Stimulated activated CD4-positive, alpha-beta T cell treated with anti-CD3 and anti-CD28 coated beads, TNF-alpha, amount 100 ng/mL, for 1 hour (primary cell): ENCODE measurements at regions not wholly inside any gene's neighbourhood (a gene's known extent, or its start where the extent isn't known, plus 50 kb on each side); places are given as distances from the start of the nearest gene placed in this dataset.

Experiments used
- DNase-seq, 3 donors: peaks; one replicate each; pipeline ENCODE4 v3.0.0-alpha.2; 2020; ENCODE audit warnings: low read depth in 3 of 3, low spot score in 1 of 3

DNA sequence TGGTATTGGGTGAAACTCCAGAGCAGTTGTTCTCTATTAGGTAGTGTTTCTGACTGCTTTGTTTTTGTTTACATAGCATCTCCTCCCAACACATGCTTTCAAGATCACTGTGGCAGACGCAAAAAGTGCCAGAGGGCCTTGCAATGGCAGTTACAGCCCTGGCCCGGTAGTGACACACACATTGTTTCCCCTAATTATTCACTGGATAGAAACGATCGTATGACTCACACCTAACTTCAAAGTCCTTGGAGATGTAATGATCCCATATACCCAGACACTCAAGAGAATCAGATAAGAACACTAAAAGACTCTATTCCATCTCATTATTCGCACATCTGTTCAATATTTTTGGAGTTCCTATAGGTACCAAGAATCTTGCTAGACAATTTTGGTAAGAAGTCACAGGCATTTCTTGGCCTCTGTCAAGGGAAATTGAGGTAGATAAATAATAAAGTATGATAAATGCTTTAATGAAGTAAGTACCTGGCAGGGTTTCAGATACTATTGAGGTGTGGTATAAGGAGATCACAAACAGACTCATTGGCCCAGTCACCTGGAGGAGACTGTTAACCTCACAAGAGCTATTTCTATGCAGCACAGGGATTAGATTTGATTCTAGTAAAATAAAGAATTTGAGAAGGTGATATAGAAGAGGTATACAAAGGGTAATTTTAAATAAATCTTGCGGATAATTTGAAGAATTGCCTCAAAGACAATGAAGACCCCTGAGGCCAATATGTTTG, 485.3 kb downstream of the SLITRK6 start:
- DNase-seq, result no peak

DNA sequence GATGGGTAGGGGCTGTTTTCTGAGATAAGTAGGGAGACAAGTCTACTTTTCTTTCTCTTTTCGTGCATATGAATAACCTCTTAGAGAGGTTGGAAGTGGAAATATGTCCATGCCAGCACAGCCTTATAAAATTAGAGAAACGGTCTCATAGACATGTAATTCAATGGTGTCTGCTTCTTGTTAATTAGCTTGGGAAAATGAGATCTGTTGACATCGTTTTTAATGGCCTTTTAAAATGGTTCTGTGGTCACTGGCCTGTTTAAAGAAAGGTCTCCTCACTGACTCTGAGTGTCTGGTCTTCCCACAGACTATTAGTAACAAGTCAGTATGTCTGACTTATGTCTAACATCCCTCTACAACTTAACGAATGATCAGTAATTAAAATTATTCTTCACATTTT, 487.1 kb downstream of the SLITRK6 start:
- no peak for DNase-seq

DNA sequence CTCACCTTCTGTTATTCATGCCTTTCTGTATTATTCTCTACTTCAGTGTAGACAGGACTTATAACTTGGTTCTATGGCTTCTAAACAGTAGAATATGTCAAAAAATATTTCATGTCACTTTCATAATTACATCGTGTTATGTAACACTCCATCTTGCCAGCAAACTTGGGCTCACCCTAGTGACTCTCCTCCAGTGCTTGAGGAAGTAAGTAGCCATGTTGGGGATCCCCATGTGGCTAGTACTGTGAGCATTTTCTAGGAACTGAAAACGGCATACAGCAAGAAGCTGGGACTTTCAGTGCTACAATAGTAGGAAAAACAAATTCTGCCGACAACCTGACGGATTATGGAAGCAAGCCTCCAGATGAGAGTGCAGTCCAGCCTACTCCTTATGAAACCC, 495.6 kb downstream of the SLITRK6 start:
- DNase-seq, result no peak

DNA sequence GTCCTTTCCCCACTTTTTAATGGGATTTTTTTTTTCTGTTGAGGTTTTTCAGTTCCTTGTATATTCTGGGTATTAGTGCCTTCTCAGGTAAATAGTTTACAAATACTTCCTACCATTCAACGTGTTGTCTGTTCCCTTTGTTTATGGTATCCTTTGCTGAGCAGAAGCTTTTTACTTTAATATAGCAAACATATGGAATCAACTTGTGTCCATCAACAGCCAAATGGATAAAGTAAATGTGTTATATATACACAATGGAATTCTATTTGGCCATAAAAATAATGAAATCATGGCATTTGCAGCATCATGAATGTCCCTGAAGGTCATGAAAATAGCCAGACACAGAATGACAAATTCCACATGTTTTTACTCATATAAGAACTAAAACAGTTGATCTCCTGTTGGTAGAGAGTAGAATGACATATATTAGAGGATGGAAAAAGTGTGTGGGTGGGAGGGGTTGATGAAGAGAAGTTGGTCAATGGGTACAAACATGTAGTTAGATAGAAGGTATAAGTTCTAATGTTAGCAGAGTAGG, 500.8 kb downstream of the SLITRK6 start:
- DNase-seq, result no peak

GRCh38 chr13:85288698-85289097, 510.5 kb downstream of the SLITRK6 start:
- DNase-seq, result no peak

GRCh38 chr13:85287528-85287927, 511.7 kb downstream of the SLITRK6 start:
- no peak for DNase-seq

DNA sequence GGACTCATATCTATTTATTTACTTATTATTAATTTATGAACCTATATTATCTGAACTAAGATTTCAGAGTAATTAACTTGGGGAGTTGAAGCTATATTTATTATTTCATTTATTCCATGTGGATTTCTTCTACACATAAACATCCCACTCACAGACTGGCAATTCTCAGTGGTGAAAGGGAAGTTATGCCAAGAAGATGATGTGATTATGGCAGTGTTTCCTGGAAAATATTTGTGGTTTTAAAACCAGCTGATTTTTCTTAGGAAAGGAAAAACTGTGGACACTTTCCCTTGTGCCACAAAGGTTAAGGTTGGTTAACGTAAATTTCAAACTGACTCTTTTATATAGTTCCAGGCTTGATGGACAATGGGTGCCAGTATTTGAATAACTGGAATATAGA, 513.1 kb downstream of the SLITRK6 start:
- DNase-seq, result no peak

- no peak for DNase-seq
Measured at GRCh38 chr13:85284349-85284748, 514.9 kb downstream of the SLITRK6 start.

- DNase-seq, result no peak
Measured at GRCh38 chr13:85283408-85283807, 515.8 kb downstream of the SLITRK6 start.

DNA sequence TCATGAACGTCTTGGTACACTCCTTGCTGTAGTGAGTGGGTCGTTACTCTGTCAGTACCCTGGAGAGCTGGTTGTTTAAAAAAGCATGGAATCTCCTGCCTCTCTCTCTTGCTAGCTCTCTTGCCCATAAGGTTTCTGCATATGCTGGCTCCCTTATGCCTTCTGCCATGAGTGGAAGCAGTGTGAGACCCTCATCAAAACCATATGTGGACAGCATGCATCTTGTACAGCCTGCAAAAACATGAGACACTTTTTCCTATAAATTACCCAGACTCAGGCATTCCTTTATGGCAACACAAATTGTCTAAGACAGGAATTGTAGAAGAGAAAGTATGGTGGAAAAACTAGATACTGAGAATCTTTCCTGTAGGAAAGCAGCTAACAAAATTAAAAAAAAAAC, 516.3 kb downstream of the SLITRK6 start:
- DNase-seq, result no peak

- DNase-seq, result no peak
Measured at GRCh38 chr13:85278851-85279250, 520.4 kb downstream of the SLITRK6 start.

DNA sequence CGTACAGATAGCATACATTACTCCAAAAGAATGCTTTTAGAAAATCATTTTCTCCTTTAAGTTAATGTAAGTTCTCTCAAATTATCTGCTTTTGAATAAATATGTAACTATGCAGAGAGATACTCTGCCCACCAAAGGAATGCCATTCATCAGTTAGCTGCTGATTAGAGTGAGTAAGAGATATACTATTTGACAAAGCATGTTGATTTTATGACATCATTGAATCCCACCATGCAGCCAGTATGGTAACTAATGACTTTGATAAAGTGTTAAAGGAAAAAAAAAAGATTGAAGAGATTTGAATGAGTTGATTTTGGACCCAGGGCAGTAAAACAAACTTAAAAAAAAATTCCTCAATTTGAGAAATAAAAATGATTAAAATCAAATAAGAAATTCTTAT, 521.5 kb downstream of the SLITRK6 start:
- no peak for DNase-seq

DNA sequence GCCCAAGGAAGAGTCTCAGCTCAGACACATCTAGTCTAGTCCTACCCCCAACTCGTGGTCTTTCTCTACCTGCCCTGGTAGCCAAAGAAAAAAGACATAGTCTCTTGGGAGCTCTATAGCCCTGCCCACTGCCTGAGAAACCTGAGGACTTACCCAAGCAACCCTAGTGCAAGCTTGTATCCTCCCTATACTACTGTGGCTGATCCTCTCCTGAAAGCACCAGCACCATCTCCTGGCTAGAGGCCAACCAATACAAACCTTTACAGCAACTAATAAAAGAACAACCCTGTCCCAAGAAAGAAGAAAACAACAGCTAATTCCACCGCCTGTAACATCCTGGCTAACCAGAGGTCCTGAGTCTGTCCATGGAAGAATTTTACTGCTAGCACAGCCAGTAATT, 532.4 kb downstream of the SLITRK6 start:
- no peak for DNase-seq

GRCh38 chr13:85266331-85266730, 532.9 kb downstream of the SLITRK6 start:
- no peak for DNase-seq

DNA sequence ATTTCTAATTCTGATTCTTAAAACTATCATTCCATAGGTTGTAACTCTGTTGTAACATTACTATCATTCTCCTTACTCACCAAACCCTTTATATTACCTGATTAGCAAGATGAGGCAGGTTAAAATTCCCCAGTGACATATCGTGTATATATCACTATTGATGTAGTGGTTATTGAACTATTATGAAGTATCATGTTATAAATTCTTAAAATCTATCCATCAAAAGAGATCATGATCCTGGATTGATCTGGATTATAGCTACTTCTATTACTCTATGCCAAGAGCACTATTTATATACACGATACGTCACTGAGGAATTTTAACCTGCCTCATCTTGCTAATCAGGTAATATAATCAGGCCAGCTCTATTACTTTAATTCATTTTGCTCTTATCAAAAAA, 533.9 kb downstream of the SLITRK6 start:
- DNase-seq, result no peak

DNA sequence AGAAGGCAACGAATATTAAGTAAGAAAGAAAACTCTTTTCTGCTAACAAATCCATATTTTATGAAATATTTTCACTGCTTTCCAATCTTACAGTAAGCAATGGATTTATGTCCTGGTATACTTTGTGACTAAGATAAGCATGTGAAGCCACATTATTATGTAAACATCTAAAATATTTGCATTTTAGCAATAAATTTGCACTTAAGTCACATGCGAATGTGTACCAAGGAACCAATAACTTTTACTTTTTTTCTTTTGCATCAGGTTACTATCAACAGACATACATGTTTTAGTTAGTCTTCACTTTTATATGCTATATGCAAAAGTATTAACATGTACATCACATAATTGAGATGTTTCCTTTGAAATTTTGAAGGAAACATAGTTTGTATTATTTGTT, 536.7 kb downstream of the SLITRK6 start:
- no peak for DNase-seq

DNA sequence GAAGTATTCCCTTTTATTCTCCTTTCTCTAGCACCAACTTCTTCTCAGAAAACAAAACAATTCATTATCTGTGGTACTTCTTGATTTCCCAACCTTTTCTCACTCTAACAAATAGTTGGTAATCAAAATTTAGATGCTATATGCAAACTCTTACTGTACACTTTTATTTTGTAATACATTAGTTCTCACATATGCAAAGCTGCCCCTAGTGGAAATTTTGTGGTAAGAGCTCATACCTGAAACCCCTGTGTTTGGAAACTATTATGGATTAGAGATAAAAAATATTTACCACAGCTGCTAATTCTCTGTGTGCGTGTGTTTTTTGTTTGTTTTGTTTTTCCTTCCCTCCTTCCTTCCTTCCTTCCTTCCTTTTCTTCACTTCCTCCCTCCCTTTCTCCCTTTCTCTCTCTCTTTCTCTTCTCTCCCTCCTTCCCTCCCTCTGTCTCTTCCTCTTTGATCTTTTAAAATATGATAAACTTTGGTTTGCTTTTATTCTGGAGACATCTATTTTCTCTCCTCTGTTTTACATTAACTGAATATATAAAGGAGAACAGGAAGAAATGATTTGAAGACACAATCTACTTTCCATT, 537.4 kb downstream of the SLITRK6 start:
- DNase-seq, result no peak

DNA sequence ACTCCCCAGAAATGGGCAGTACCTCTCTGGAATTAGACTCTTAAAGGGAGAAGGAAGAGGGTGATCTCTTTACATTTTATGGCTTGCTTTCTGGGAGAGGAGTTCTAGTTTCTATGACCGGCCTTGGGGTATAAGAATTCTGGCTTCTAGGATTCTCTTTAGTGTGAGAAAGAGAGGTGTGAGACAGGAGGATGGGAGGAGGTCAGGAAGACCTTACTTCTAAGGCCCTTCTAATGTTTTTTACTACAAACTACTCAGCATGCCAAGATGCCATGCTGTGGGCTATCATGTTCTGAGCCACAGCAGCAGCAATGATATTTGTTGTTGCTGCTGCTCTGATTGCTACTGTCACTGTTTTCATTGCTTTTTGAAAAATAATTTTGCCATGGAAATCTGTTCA, 538.3 kb downstream of the SLITRK6 start:
- DNase-seq, result no peak

GRCh38 chr13:85255978-85256377, 543.2 kb downstream of the SLITRK6 start:
- DNase-seq, result no peak

DNA sequence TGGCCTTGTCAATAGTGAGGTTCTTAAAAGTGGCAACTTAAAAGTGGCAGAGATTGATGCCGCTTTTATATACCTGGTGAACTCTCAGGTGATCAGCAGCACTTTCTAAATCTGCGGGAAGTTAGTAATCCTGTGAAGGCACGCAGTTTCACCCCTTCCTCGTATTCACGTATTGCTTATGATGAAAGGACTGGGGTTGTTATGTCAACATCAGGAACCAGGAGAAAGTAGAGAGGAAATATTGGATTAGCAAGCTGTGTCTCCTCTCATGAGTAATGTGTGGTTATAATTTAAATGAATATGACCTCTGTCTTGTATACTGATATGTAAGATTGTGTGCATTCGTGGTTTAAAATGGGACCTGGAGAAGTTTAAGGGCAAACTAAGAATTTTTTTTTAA, 544.6 kb downstream of the SLITRK6 start:
- DNase-seq, result no peak

GRCh38 chr13:85249151-85249550, 550.1 kb downstream of the SLITRK6 start:
- no peak for DNase-seq

- no peak for DNase-seq
Measured at GRCh38 chr13:85247780-85248179, 551.4 kb downstream of the SLITRK6 start.

- DNase-seq, result no peak
Measured at GRCh38 chr13:85243831-85244230, 555.4 kb downstream of the SLITRK6 start.
